ACC112 (cell line): ENCODE measurements at regions not wholly inside any gene's neighbourhood (a gene's known extent, or its start where the extent isn't known, plus 50 kb on each side); places are given as distances from the start of the nearest gene placed in this dataset.

Experiments used
- H2AFZ ChIP-seq: fragments of 200-600 bp; sonication (generic); one replicate; pipeline ENCODE4 v1.6.0; 2017; ENCODE audit warnings: antibody characterized with exemption, low read length; ENCODE audit not compliant: unreplicated experiment
- H3K27ac ChIP-seq: fragments of 200-600 bp; sonication (generic); 2 replicates; pipeline ENCODE4 v1.5.1; 2014; ENCODE audit warnings: low read depth, mild to moderate bottlenecking, antibody characterized with exemption, low read length, moderate library complexity
- H3K27me3 ChIP-seq: fragments of 200-600 bp; sonication (generic); 2 replicates; pipeline ENCODE4 v1.6.1; 2014; ENCODE audit warnings: mild to moderate bottlenecking, antibody characterized with exemption, low read length, moderate library complexity, mixed read lengths; ENCODE audit not compliant: insufficient read depth
- H3K36me3 ChIP-seq: fragments of 200-600 bp; sonication (generic); 2 replicates; pipeline ENCODE4 v1.6.1; 2016; ENCODE audit warnings: mild to moderate bottlenecking, antibody characterized with exemption, low read length, moderate library complexity, mixed read lengths; ENCODE audit not compliant: insufficient read depth
- H3K4me1 ChIP-seq: fragments of 200-600 bp; sonication (generic); one replicate; pipeline ENCODE4 v1.6.1; 2016; ENCODE audit warnings: low read length, mixed read lengths; ENCODE audit not compliant: insufficient read depth, unreplicated experiment, control insufficient read depth
- H3K4me3 ChIP-seq: fragments of 200-600 bp; sonication (generic); 2 replicates; pipeline ENCODE4 v1.5.1; 2014; ENCODE audit warnings: mild to moderate bottlenecking, low read depth, low read length
- H3K79me2 ChIP-seq: fragments of 200-600 bp; sonication (generic); one replicate; pipeline ENCODE4 v1.6.0; 2016; ENCODE audit warnings: low read length; ENCODE audit not compliant: control insufficient read depth, unreplicated experiment, insufficient read depth

GRCh38 chr12:116687888-116688287 is 50.0 kb downstream of the SPRING1 start:
- Histone ChIP-seq H3K4me3 (no peak overlapping the region), H3K36me3 (no peaks in the 10 kb centered on the region), H3K79me2 (no peaks in the 10 kb centered on the region), H2AFZ (no peak overlapping the region), H3K27me3 (peaks cover 3% of the 10 kb centered on the region; the same call in 1 of the 2 replicates), H3K27ac (no peak overlapping the region), H3K4me1 (no peaks in the 10 kb centered on the region)

GRCh38 chr12:116684891-116685290 is 53.0 kb downstream of the SPRING1 start:
- H3K27ac ChIP-seq = no peak overlapping the region
- no peak overlapping the region for H2AFZ ChIP-seq
- no peak overlapping the region for H3K4me3 ChIP-seq
- H3K4me1 ChIP-seq = no peaks in the 10 kb centered on the region
- no peaks in the 10 kb centered on the region for H3K36me3 ChIP-seq
- 0 out of 2 replicates have a peak, but pooled peaks cover 2% of the 10 kb centered on the region for H3K27me3 ChIP-seq
- no peaks in the 10 kb centered on the region for H3K79me2 ChIP-seq

GRCh38 chr12:116677202-116677661 is 60.6 kb downstream of the SPRING1 start:
- H3K36me3 ChIP-seq = no peaks in the 10 kb centered on the region
- no peak overlapping the region for H3K27ac ChIP-seq
- H2AFZ ChIP-seq = no peak overlapping the region
- peaks cover 4% of the 10 kb centered on the region for H3K4me1 ChIP-seq
- H3K27me3 ChIP-seq = 0 out of 2 replicates have a peak, but pooled peaks cover 4% of the 10 kb centered on the region
- H3K79me2 ChIP-seq = no peaks in the 10 kb centered on the region
- H3K4me3 ChIP-seq = no peak overlapping the region

GRCh38 chr12:116675339-116676107 is 62.3 kb downstream of the SPRING1 start:
- no peaks in the 10 kb centered on the region for H3K36me3 ChIP-seq
- H3K79me2 ChIP-seq = no peaks in the 10 kb centered on the region
- H2AFZ ChIP-seq = no peak overlapping the region
- no peak overlapping the region for H3K27ac ChIP-seq
- H3K4me1 ChIP-seq = peaks cover 4% of the 10 kb centered on the region
- H3K4me3 ChIP-seq = no peak overlapping the region
- H3K27me3 ChIP-seq = 0 out of 2 replicates have a peak, but pooled peaks cover 4% of the 10 kb centered on the region

- 0 out of 2 replicates have a peak, but pooled peaks cover under 1% of the 10 kb centered on the region for H3K27me3 ChIP-seq
These were observed 63.2 kb downstream of the SPRING1 start for GRCh38 chr12:116674643-116675183.

GRCh38 chr12:116673681-116674111 is 64.2 kb downstream of the SPRING1 start:
- Histone ChIP-seq H3K79me2 (no peaks in the 10 kb centered on the region), H3K27me3 (no peaks in the 10 kb centered on the region), H2AFZ (no peak overlapping the region), H3K27ac (no peak overlapping the region), H3K4me3 (no peak overlapping the region), H3K36me3 (no peaks in the 10 kb centered on the region), H3K4me1 (peaks cover 4% of the 10 kb centered on the region)

More at GRCh38 chr12:116674643-116675183, 63.2 kb downstream of the SPRING1 start:
- Histone ChIP-seq H3K27ac (no peak overlapping the region), H2AFZ (no peak overlapping the region), H3K79me2 (no peaks in the 10 kb centered on the region), H3K4me3 (no peak overlapping the region), H3K4me1 (peaks cover 4% of the 10 kb centered on the region), H3K36me3 (no peaks in the 10 kb centered on the region)

GRCh38 chr12:116672842-116673516 is 64.9 kb downstream of the SPRING1 start:
- Histone ChIP-seq H3K27ac (no peak overlapping the region), H3K27me3 (no peaks in the 10 kb centered on the region), H3K4me3 (no peak overlapping the region), H3K4me1 (peaks cover 4% of the 10 kb centered on the region), H2AFZ (no peak overlapping the region), H3K36me3 (no peaks in the 10 kb centered on the region), H3K79me2 (no peaks in the 10 kb centered on the region)

GRCh38 chr12:116672010-116672409 is 65.9 kb downstream of the SPRING1 start:
- Histone ChIP-seq H3K79me2 (no peaks in the 10 kb centered on the region), H3K27me3 (no peaks in the 10 kb centered on the region), H3K4me1 (peaks cover 4% of the 10 kb centered on the region)

GRCh38 chr12:116670859-116671258 is 67.0 kb downstream of the SPRING1 start:
- Histone ChIP-seq H3K4me3 (no peak overlapping the region), H3K27me3 (no peaks in the 10 kb centered on the region), H2AFZ (no peak overlapping the region), H3K4me1 (no peaks in the 10 kb centered on the region), H3K27ac (no peak overlapping the region), H3K36me3 (no peaks in the 10 kb centered on the region), H3K79me2 (no peaks in the 10 kb centered on the region)

More at GRCh38 chr12:116672010-116672409, 65.9 kb downstream of the SPRING1 start:
- no peak overlapping the region for H3K4me3 ChIP-seq
- H3K27ac ChIP-seq = no peak overlapping the region
- no peaks in the 10 kb centered on the region for H3K36me3 ChIP-seq
- H2AFZ ChIP-seq = no peak overlapping the region

GRCh38 chr12:116667752-116668151 is 70.1 kb downstream of the SPRING1 start:
- H2AFZ ChIP-seq = no peak overlapping the region
- no peaks in the 10 kb centered on the region for H3K79me2 ChIP-seq
- no peak overlapping the region for H3K27ac ChIP-seq
- no peaks in the 10 kb centered on the region for H3K4me1 ChIP-seq
- H3K4me3 ChIP-seq = no peak overlapping the region
- H3K27me3 ChIP-seq = no peaks in the 10 kb centered on the region
- H3K36me3 ChIP-seq = no peaks in the 10 kb centered on the region
